ENCODE measurements at regions not wholly inside any gene's neighbourhood (a gene's known extent, or its start where the extent isn't known, plus 50 kb on each side); places are given as distances from the start of the nearest gene placed in this dataset.
"Not testable (repeated sequence)": the region's sequence is repeated elsewhere in the genome, so short reads cannot be mapped to it uniquely, and the experiment has no call there.

DNA sequence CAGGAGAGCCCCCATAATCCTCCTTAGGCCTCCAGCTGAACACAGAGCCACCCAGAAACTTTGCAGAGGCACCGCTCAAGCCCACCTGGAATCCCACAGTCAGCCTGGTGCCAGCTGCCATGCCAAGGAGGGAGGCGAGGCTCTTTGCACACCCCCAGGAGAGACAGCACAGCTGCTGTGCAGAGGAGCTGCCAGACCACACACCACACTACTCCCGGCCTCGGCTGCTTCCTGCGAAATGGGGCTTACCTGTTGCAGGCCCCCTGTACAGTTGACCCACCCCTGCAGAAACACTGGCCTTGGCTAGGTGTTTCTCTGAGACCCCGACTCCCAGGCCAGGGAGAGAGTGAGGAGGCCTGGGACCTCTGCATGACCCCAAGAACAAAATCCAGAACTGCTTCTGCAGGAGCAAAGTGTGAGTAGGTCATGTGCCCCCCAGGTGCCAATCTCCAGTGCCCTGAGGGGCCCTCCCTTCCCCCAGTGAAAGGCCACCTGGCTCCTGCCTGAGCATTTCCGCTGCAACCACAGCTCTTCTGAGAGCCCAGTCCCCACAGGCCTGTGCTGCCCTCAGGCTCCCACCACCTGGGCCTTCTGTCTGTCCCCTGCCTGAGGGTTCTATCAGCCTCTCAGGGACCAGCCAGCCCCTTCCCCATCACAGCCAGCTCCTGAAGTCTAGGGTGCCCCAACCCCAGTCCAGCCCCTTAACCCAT is 580.4 kb downstream of the UQCRFS1 start:
- Mint-ChIP-seq H3K27ac (no peak overlapping the region), H3K9me3 (peaks cover 54% of the 10 kb centered on the region), H3K4me3 (no peak overlapping the region), H3K27me3 (ENCODE audit: low read depth, poor library complexity) (no peaks in the 10 kb centered on the region), H3K4me1 (peaks cover 17% of the 10 kb centered on the region), H3K36me3 (ENCODE audit: low read depth) (peaks cover 21% of the 10 kb centered on the region)
- no peak for DNase-seq
- TF ChIP-seq, protein P1, sequence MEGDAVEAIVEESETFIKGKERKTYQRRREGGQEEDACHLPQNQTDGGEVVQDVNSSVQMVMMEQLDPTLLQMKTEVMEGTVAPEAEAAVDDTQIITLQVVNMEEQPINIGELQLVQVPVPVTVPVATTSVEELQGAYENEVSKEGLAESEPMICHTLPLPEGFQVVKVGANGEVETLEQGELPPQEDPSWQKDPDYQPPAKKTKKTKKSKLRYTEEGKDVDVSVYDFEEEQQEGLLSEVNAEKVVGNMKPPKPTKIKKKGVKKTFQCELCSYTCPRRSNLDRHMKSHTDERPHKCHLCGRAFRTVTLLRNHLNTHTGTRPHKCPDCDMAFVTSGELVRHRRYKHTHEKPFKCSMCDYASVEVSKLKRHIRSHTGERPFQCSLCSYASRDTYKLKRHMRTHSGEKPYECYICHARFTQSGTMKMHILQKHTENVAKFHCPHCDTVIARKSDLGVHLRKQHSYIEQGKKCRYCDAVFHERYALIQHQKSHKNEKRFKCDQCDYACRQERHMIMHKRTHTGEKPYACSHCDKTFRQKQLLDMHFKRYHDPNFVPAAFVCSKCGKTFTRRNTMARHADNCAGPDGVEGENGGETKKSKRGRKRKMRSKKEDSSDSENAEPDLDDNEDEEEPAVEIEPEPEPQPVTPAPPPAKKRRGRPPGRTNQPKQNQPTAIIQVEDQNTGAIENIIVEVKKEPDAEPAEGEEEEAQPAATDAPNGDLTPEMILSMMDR (IDR thresholded peaks at IDR 0.05): no peak

DNA sequence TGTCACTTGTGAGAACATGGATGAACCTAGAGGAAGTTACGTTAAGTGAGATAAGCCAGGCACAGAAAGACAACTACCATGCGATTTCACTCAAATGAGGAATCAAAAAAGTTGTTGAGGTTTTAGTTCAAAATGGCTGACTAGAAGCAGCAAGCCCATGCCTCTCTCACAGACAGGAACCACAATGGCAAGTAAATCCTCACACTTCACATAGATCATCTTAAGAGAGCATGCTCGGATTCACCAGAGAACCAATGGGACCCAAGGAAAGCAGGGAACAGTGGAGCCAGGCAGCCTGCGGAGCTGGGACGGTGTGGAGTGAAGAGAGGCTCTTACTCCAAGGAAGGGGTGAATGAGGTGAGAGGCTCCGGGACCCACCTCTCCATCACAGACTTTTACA is 581.0 kb downstream of the UQCRFS1 start:
- Mint-ChIP-seq H3K9me3 (peaks cover 59% of the 10 kb centered on the region), H3K4me1 (peaks cover 17% of the 10 kb centered on the region), H3K4me3 (no peak overlapping the region), H3K27me3 (ENCODE audit: low read depth, poor library complexity) (no peaks in the 10 kb centered on the region), H3K27ac (no peak overlapping the region), H3K36me3 (ENCODE audit: low read depth) (peaks cover 22% of the 10 kb centered on the region)
- no peak for DNase-seq
- TF ChIP-seq, protein P1 (IDR thresholded peaks at IDR 0.05): no peak

DNA sequence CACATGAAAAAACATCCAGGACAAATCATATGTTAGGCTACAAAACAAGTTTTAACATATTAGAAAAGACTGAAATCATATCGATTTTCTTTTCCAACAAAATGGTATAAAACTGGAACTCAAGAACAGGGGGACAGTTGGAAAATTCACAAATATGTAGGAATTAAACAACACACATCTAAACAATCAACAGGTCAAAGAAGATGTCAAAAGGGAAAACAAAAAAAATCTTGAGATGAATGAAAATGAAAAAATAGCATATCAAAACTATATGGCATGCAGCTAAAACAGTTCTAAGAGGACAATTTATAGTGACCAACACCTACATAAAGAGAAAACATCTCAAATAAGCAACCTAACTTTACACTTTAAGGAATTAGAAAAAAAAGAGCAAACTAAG is 585.3 kb downstream of the UQCRFS1 start:
- peaks cover 61% of the 10 kb centered on the region for H3K9me3 Mint-ChIP-seq
- peaks cover 7% of the 10 kb centered on the region for H3K4me1 Mint-ChIP-seq
- DNase-seq: no peak
- H3K4me3 Mint-ChIP-seq: no peak overlapping the region
- H3K27me3 Mint-ChIP-seq (ENCODE audit: low read depth, poor library complexity): peaks cover 4% of the 10 kb centered on the region
- no peak overlapping the region for H3K27ac Mint-ChIP-seq
- peaks cover 17% of the 10 kb centered on the region for H3K36me3 Mint-ChIP-seq (ENCODE audit: low read depth)
- TF ChIP-seq, protein P1 (IDR thresholded peaks at IDR 0.05): no peak

DNA sequence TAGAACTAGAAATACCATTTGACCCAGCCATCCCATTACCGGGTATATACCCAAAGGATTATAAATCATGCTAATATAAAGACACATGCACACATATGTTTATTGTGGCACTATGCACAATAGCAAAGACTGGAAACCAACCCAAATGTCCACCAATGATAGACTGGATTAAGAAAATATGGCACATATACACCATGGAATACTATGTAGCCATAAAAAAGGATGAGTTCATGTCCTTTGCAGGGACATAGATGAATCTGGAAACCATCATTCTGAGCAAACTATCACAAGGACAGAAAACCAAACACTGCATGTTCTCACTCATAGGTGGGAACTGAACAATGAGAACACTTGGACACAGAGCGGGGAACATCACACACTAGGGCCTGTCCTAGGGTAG is 586.5 kb downstream of the UQCRFS1 start:
- not testable (repeated sequence) for DNase-seq; H3K4me1 Mint-ChIP-seq; H3K4me3 Mint-ChIP-seq; H3K27ac Mint-ChIP-seq; H3K27me3 Mint-ChIP-seq (ENCODE audit: low read depth, poor library complexity)
- Mint-ChIP-seq H3K36me3 (ENCODE audit: low read depth) (peaks cover 17% of the 10 kb centered on the region), H3K9me3 (peaks cover 61% of the 10 kb centered on the region)

DNA sequence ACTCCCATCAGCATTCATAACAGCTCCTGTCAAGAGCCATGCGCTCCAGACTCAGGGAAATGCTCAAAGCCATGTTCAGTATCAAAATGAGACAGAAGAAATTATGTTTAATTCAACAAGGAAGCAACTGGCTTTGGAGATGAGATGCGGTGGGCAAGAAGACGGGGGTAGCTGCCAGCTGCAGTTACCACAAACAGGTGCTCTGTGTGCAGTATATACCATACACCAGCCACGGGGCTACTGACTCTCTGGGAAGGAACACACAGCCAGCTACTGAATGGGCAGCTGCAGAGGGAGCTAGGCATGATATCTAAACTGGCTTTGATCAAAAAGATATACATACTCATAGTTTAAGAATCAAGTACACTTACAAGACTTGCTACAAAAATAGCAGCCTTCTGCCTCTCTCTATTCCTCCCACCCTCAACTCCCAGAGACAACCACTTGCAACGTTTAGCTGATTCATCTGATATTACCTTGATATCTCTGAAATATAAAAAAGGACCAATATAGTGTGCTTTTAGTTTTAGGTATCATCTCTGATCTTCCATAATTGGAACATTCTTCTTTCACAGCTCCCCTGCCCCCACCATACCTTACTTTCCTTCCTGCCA is 593.0 kb downstream of the UQCRFS1 start:
- Mint-ChIP-seq H3K27me3 (ENCODE audit: low read depth, poor library complexity) (peaks cover 14% of the 10 kb centered on the region), H3K4me3 (no peak overlapping the region), H3K9me3 (peaks cover 32% of the 10 kb centered on the region), H3K36me3 (ENCODE audit: low read depth) (no peaks in the 10 kb centered on the region), H3K4me1 (no peaks in the 10 kb centered on the region), H3K27ac (no peak overlapping the region)
- no peak for DNase-seq
- TF ChIP-seq, protein P1 (IDR thresholded peaks at IDR 0.05): no peak

DNA sequence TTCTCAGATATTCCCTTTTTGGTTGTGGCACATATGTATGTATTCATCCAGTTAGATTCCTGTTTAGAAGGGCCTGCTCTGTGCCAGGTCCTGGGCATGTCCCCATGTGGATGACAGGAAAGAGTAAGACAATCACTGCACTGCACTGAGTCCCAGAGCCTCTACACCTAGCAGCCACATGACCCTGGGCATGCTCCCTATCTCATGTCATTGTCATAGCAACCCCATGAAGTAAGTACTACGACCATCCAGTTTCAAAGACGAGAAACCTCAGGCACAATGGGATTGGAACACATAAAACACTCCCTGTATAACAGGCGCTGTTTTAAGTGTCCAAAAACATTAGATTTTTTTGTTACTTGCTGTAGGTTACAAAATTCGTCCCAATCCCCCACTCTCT is 594.4 kb downstream of the UQCRFS1 start:
- no peaks in the 10 kb centered on the region for H3K4me1 Mint-ChIP-seq
- H3K36me3 Mint-ChIP-seq (ENCODE audit: low read depth): no peaks in the 10 kb centered on the region
- TF ChIP-seq, protein P1 (IDR thresholded peaks at IDR 0.05): no peak
- H3K9me3 Mint-ChIP-seq: peaks cover 37% of the 10 kb centered on the region
- no peak overlapping the region for H3K27ac Mint-ChIP-seq
- H3K4me3 Mint-ChIP-seq: no peak overlapping the region
- DNase-seq: no peak
- H3K27me3 Mint-ChIP-seq (ENCODE audit: low read depth, poor library complexity): peaks cover 10% of the 10 kb centered on the region
